GM19238 (cell line): ENCODE measurements at regions not wholly inside any gene's neighbourhood (a gene's known extent, or its start where the extent isn't known, plus 50 kb on each side); places are given as distances from the start of the nearest gene placed in this dataset.
"Not testable (repeated sequence)": the region's sequence is repeated elsewhere in the genome, so short reads cannot be mapped to it uniquely, and the experiment has no call there.

ENCODE experiments used
- DNase-seq: peaks from one replicate; pipeline ENCODE4 v3.0.0; 2011; ENCODE audit warnings: low spot score; ENCODE audit not compliant: insufficient read length

DNA sequence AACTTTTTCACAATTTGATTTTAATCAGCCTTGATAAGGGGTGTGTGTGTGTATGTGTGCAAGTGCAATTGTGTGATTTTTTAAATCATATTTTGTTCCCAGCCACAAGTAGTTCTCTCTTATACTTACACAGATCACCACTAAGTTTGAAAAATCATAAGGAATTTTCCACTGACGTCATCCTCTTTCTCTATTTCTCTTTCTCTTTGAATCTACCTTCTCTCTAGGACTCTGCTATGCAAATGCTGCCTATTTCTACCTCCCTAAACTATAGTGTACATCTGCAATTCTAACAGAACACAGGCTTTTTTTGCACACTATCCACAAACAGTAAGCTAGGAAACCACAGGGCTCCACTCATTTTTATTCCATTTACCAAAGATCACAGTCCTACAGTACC is 254.6 kb upstream of the CYLC2 start:
- DNase-seq: no peak

- no peak for DNase-seq
Observed at GRCh38 chr9:102728946-102729345, 266.2 kb upstream of the CYLC2 start.

GRCh38 chr9:102714184-102714583 is 280.9 kb upstream of the CYLC2 start:
- no peak for DNase-seq

DNA sequence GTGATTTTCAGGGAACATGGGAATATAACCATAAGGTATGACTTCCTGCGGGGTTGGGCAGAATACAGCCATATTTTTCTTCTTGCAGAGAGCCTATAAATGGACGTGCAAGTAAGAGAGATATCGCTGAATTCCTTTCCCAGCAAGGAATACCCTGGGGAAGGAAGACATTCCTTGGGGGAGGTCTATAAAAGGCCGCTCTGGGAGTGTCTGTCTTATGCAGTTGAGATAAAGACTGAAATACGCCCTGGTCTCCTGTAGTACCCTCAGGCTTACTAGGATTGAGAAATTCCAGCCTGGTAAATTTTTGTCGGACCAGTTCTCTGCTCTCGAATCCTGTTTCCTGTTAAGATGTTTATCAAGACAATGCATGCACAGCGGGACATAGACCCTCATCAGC is 282.2 kb upstream of the CYLC2 start:
- DNase-seq: not testable (repeated sequence)

GRCh38 chr9:102700936-102701335 is 294.2 kb upstream of the CYLC2 start:
- no peak for DNase-seq

DNA sequence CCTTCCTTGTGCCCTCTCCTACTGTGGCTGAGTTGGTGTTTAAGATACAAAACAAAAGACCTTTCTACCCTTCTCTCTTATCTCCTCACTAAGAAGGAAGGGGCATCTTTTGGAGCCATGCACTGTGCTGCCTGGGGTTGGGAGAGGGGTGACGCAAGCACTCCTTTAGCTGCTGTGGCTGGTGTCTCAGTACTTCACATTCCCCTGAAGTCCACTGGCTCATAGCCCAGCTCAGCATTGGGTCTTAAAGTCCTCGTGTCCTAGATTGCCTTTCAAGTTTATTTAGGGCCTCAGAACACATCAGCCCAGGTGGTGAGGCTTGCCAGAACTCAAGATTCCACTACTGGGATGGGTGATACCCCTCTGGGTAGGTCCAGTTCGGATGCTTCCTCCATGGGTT is 325.9 kb upstream of the CYLC2 start:
- no peak for DNase-seq

DNA sequence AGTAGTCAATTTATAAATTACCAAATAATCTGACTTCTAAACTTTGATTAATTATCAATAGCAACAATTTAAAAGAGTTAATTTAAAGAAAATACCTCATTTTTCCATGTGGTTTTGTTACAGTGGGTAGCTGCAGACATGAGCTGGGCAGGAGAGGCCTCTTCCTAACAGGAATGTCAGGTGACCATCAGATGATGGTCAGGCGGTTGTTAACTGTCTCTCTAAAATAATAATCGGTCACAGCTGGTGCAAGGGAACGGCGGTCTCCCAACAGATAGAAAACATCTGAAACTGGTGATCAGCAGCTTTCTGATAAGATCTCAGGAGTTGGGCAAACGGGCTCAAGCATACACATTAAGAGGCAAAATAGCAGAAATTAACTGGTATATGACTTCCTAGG is 342.7 kb upstream of the CYLC2 start:
- DNase-seq: no peak

GRCh38 chr9:102650896-102651295 is 344.2 kb upstream of the CYLC2 start:
- DNase-seq: no peak

DNA sequence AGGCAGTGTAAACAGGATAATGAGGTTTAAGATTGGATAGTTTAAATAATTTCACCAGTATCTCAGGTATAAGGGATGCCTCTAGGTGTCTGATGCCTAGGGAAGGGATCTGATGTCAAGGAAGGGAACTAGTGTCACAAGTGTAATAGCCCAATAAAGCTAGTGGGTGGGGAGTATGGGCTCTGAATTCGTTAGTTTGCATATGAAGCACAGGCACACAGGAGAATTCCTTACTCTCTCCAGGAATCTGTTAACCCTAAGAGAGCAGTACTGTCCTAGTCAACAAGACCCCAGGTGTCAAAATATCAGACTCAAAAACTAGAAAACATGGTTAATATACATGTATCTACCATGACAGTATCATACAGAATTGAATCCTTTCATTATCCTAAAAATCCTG is 352.5 kb upstream of the CYLC2 start:
- DNase-seq: no peak

GRCh38 chr9:102631559-102631958 is 363.6 kb upstream of the CYLC2 start:
- DNase-seq: no peak

DNA sequence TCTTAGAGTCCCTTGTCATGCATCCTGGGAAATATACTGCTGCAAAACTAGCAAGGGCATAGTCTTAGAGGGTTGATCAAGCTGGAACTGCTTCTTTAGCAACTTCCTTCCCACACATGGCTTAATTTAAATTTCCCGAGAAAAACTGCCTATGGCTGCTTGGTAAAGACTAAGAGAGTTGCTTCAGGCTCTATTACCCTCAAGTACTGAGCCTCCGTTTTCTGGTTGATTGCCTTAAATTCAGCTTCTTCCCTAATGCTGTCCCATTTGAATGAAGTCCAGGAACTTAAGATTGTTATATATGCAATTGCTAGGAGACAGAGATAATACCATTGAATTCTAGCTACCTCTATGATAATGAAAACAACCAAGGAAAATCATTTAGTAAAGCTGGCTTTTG is 385.7 kb upstream of the CYLC2 start:
- no peak for DNase-seq

DNA sequence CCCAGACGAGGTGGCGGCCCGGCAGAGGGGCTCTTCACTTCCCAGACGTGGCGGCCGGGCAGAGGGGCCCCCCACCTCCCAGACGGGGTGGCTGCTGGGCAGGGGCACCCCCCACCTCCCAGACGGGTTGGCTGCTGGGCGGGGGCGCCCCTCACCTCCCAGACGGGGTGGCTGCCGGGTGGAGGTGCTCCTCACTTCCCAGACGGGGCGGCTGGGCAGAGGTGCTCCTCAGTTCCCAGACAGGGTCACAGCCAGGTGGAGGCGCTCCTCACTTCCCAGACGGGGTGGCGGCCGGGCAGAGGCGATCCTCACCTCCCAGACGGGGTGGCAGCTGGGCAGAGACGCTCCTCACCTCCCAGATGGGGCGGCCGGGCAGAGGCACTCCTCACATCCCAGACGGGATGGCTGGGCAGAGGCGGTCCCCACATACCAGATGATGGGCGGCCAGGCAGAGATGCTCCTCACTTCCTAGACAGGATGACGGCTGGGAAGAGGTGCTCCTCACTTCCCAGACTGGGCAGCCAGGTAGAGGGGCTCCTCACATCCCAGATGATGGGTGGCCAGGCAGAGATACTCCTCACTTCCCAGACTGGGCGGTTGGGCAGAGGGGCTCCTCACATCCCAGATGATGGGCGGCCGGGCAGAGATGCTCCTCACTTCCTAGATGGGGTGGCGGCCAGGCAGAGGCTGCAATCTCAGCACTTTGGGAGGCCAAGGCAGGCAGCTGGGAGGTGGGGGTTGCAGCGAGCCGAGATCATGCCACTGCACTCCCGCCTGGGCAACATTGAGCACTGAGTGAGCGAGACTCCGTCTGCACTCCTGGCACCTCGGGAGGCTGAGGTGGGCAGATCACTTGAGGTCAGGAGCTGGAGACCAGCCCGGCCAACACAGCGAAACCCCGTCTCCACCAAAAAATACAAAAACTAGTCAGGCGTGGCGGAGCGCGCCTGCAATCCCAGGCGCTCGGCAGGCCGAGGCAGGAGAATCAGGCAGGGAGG is 391.6 kb upstream of the CYLC2 start:
- DNase-seq: not testable (repeated sequence)

GRCh38 chr9:102594241-102594640 is 400.9 kb upstream of the CYLC2 start:
- no peak for DNase-seq

- no peak for DNase-seq
Observed at GRCh38 chr9:102587281-102587680, 407.9 kb upstream of the CYLC2 start.

DNA sequence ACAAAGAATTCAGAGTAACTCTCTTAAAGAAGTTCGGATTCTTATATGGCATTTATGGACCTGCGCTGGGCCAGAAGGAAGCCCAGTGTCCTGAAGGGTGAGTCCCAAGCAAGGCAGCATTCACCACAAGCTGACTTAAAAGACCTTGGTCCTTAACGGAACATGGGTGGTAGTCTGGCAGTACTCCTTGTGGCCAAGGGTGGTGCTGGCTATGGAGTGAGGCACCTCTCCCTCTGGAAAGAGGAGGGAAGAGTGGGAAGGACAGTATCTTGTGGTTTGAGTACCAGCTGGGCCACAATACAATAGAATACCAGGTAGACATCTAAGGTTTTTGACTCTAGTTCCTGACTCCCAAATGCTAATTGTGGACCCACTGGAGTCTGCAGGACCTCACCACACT is 425.7 kb upstream of the CYLC2 start:
- no peak for DNase-seq

DNA sequence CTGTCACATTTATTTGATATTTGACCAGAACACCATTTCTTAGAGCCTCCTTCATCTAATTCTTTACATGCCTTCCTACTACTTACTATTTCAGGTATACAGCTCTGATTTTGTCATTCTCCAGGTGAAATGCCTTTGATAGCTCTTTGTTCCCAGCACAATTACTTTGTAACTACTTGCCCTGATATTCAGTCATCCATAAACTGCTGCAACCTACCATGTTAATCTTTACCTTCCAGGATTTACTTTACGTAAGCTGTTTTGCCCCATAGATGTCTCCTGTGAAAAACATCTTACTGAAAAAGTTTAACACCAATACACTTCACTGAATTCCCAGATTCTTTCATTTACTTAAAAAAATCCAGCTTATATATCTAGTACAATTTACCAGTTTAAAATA is 443.8 kb upstream of the CYLC2 start:
- DNase-seq: no peak

DNA sequence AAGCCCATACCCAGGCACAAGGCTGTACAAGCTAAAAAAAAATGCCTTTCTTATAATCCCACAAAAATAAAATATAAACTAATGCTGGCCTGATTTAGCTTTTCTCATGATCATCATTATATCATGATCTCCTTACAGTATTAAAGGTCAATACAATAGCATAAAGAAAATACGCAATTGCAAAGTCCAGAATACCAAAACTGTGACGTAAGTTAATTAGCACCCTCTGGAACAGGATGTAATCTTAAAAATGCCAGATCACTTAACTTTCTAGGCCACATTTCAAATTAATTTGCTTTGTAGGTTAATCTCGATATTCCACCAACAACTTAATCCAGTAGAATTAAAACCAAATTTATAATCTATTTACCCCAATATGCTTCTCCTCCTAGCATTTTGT is 444.2 kb upstream of the CYLC2 start:
- no peak for DNase-seq

DNA sequence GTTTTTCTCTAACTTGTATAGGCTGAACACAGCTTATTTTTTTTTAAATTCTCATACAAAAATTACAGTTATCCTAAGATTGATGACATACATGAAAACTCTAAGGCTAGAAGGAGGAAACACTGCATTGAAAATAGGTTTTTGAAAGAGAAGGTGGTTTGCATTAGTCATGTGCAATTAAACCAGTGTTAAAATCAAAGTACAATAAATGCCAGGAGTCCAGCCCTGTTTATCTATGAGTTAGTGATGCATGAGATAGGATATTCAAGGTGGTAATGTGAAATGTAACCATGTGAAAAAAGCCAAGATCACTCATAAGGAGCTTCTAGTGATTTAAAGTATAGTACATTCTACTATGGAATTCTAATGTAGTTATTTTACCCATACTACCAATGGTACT is 444.9 kb upstream of the CYLC2 start:
- DNase-seq: no peak

DNA sequence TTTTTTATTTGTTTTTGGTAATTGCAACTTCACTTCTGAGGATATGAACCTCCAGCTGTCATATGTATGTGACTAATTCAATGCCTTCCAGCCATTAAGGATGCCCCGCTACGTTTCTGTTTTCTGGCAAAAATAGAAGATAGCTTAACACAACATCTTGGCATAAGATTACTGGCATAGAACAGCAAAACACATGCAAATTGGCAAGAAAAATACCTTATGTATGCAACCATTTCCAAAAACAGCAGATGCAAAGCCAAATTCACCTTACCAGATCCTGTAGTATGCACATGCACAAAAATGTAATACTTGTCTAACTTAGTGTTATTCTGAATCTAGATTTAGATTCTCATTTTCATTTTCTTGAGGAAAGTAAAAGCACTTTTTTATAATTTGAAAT is 461.1 kb upstream of the CYLC2 start:
- no peak for DNase-seq

GRCh38 chr9:102521097-102521755 is 473.9 kb upstream of the CYLC2 start:
- DNase-seq: no peak

GRCh38 chr9:102519423-102519822 is 475.7 kb upstream of the CYLC2 start:
- DNase-seq: no peak

GRCh38 chr9:102518324-102518723 is 476.8 kb upstream of the CYLC2 start:
- no peak for DNase-seq

- no peak for DNase-seq
Observed at GRCh38 chr9:102514541-102514940, 480.6 kb upstream of the CYLC2 start.
